Gastroesophageal sphincter (tissue), 4 donors: ENCODE measurements at regions not wholly inside any gene's neighbourhood (a gene's known extent, or its start where the extent isn't known, plus 50 kb on each side); places are given as distances from the start of the nearest gene placed in this dataset.
"Not testable (repeated sequence)": the region's sequence is repeated elsewhere in the genome, so short reads cannot be mapped to it uniquely, and the experiment has no call there.

Source experiments
- ATAC-seq: fragments of 150-250 bp; one replicate; pipeline ENCODE4 v1.9.1; 2016; ENCODE audit warnings: mild to moderate bottlenecking, moderate library complexity
- H3K27ac ChIP-seq, 4 donors: fragments of 200-600 bp; sonication (generic) in 3 of 4; 1 replicate in 3 of 4; 2 replicates in 1 of 4; pipeline ENCODE4 v1.5.1; 2016 to 2019
- H3K27me3 ChIP-seq: fragments of 200-600 bp; sonication (generic); one replicate; pipeline ENCODE4 v1.5.1; 2019
- H3K36me3 ChIP-seq, 2 donors: fragments of 200-600 bp; sonication (generic); one replicate each; pipeline ENCODE4 v1.5.1; 2019; ENCODE audit warnings: control low read depth in 1 of 2
- H3K4me1 ChIP-seq, 3 donors: fragments of 200-600 bp; sonication (generic); 1 replicate in 2 of 3; 2 replicates in 1 of 3; pipeline ENCODE4 v1.5.1; 2016 to 2019; ENCODE audit warnings: control low read depth in 2 of 3
- H3K4me3 ChIP-seq, 2 donors: fragments of 200-600 bp; sonication (generic); one replicate each; pipeline ENCODE4 v1.5.1; 2019; ENCODE audit warnings: mild to moderate bottlenecking in 1 of 2, moderate library complexity in 1 of 2
- H3K9me3 ChIP-seq, 3 donors: fragments of 200-600 bp; sonication (generic); one replicate each; pipeline ENCODE4 v1.5.1; 2017 to 2019; ENCODE audit warnings: control low read depth in 2 of 3
- CTCF ChIP-seq, 4 experiments: fragments of 200-600 bp in 2 of 4; fragments of 450-650 bp in 2 of 4; sonication (generic) in 1 of 4; IDR thresholded peaks; one replicate each; pipeline ENCODE4 v1.5.1; 2017 to 2019; ENCODE audit warnings: antibody characterized with exemption in 4 of 4, mild to moderate bottlenecking in 2 of 4, moderate library complexity in 2 of 4
- EP300 ChIP-seq: sonication (generic); formaldehyde crosslinking; IDR thresholded peaks from one replicate; pipeline ENCODE4 v1.6.1; 2017; ENCODE audit warnings: antibody characterized with exemption, mild to moderate bottlenecking
- POLR2A ChIP-seq, 2 donors: fragments of 450-650 bp; IDR thresholded peaks; one replicate each; pipeline ENCODE4 v1.6.1; 2017; ENCODE audit warnings: antibody characterized with exemption in 2 of 2, mild to moderate bottlenecking in 2 of 2, moderate library complexity in 1 of 2
- POLR2AphosphoS5 ChIP-seq: sonication (generic); formaldehyde crosslinking; IDR thresholded peaks from one replicate; pipeline ENCODE4 v1.6.1; 2017; ENCODE audit warnings: antibody characterized with exemption
- WGBS, 2 donors: methylation state at CpG; one replicate each; pipeline ENCODE4 v1.1.5; 2018; ENCODE audit warnings: low coverage in 1 of 2; 5-methylcytosine and 5-hydroxymethylcytosine counted together

DNA sequence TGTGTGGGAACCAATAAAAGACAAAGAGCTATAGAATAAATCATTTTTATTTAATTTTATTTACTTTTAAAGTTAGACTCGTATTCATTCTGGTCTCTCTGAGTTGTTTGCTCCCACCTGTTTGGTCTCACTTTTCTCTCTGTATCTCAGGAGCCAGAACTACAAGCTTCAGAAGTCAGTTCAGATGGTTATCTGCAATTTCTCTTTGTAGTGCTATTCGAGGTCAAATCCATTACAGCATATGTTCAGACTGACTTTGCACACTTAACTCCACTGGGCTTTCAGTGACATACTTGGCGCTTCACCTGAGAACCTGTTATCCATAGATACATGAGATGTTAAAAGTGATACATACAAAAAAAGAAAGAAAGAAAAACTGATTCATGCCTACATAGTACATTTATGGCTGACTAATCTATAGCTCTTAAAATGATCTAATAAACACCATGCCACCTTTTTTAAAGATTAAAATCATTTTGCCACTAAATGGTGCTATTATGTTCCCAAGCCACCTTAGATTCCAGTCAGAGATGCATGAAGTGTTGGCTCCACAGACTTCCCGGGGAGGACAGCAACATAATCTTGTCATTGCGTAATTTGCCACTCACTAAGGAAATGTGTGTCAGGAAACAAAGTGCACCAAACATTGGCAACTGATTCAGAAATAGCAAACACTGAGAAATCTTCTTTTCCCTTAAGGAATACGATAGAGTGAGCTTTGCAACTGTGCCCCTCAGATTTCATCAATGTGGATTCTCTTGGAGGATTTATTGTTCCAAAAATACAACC, 396.7 kb downstream of the HACE1 start:
- Histone ChIP-seq H3K9me3 (no peaks in the 10 kb centered on the region), H3K36me3 (no peaks in the 10 kb centered on the region), H3K4me3 (no peak overlapping the region), H3K27me3 (no peaks in the 10 kb centered on the region), H3K27ac (no peak overlapping the region), H3K4me1 (no peaks in the 10 kb centered on the region)
- no peak for TF ChIP-seq EP300
- TF ChIP-seq POLR2A (IDR thresholded peaks at IDR 0.05) = no peak
- no peak for TF ChIP-seq CTCF (IDR thresholded peaks at IDR 0.05)
- TF ChIP-seq POLR2AphosphoS5 = no peak
- ATAC-seq = no peak
- WGBS, 2 donors = 55 to 75% methylated on average over 5 to 6 of the region's 6 CpGs

DNA sequence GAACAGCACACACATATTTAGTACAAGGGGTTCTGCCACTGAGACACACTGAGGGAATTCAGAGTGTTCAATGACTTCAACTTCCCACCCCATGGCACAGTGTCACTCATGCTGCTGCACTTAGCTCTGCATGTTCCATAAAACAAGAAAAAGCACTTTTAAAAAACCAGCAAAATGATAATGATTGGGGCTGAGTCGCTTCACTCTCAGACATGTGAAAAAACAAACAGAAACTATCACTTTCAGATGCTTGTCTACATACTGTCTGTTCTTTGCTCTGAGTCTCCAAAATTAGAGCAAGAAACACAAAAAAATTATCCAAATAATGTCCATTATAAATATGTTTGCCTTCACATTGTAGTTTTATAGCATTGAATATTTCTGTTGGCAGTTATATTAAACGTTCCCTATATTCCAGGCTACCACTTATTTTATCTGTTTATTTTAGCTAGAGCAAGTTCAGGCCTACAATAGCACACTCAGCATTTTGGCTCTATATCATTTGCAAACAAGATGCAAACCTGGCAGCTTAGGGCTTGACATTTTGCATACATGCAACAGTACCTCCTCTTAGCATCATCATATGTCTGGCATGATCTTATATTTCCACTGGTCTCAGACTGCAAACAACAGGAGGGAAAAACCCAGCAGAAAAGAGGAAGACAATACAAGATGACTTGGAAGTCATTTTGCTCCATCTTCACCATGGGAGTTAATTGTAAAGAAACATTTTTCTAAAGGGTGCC, 398.8 kb downstream of the HACE1 start:
- TF ChIP-seq CTCF (IDR thresholded peaks at IDR 0.05) = no peak
- Histone ChIP-seq H3K36me3 (no peaks in the 10 kb centered on the region), H3K4me1 (no peaks in the 10 kb centered on the region), H3K27ac (no peak overlapping the region), H3K9me3 (no peaks in the 10 kb centered on the region), H3K27me3 (no peaks in the 10 kb centered on the region), H3K4me3 (no peak overlapping the region)
- no peak for ATAC-seq
- 34 to 63% methylated on average over 2 of the region's 2 CpGs for WGBS, 2 donors

GRCh38 chr6:104459543-104459942, 400.2 kb downstream of the HACE1 start:
- Histone ChIP-seq H3K9me3 (no peaks in the 10 kb centered on the region), H3K36me3 (no peaks in the 10 kb centered on the region), H3K27me3 (no peaks in the 10 kb centered on the region), H3K27ac (no peak overlapping the region), H3K4me3 (no peak overlapping the region), H3K4me1 (no peaks in the 10 kb centered on the region)
- TF ChIP-seq POLR2AphosphoS5 = no peak
- TF ChIP-seq EP300 = no peak
- TF ChIP-seq CTCF (IDR thresholded peaks at IDR 0.05) = no peak
- no peak for TF ChIP-seq POLR2A (IDR thresholded peaks at IDR 0.05)
- ATAC-seq = no peak
- WGBS, 2 donors = 89 to 100% methylated on average over 1 of the region's 1 CpG

DNA sequence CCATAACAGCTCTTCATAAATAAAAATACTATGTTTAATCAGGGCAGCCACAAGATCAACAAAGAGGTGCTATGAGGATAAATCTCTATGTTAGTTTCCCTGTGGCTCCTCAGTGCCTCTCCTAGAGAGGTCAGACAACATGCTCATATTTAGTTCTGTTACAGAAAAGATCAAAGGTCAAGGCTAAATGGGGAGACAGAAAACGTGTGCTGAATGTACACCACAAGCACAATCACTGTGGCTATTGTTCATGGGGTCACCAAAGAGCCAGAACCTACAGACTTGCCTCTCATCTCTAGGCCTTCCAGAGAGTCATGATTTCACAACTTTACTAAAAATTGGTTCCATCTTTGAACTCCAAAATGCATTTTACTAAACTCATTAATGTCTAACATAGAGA, 409.8 kb downstream of the HACE1 start:
- H3K27ac ChIP-seq = no peak overlapping the region
- no peak overlapping the region for H3K4me3 ChIP-seq
- no peaks in the 10 kb centered on the region for H3K36me3 ChIP-seq
- no peaks in the 10 kb centered on the region for H3K27me3 ChIP-seq
- WGBS, 2 donors = 13 to 20% methylated on average over 1 of the region's 1 CpG
- no peak for ATAC-seq
- TF ChIP-seq POLR2A (IDR thresholded peaks at IDR 0.05) (no peak), CTCF (IDR thresholded peaks at IDR 0.05) (no peak), POLR2AphosphoS5 (no peak), EP300 (no peak)
- H3K9me3 ChIP-seq = no peaks in the 10 kb centered on the region
- no peaks in the 10 kb centered on the region for H3K4me1 ChIP-seq

DNA sequence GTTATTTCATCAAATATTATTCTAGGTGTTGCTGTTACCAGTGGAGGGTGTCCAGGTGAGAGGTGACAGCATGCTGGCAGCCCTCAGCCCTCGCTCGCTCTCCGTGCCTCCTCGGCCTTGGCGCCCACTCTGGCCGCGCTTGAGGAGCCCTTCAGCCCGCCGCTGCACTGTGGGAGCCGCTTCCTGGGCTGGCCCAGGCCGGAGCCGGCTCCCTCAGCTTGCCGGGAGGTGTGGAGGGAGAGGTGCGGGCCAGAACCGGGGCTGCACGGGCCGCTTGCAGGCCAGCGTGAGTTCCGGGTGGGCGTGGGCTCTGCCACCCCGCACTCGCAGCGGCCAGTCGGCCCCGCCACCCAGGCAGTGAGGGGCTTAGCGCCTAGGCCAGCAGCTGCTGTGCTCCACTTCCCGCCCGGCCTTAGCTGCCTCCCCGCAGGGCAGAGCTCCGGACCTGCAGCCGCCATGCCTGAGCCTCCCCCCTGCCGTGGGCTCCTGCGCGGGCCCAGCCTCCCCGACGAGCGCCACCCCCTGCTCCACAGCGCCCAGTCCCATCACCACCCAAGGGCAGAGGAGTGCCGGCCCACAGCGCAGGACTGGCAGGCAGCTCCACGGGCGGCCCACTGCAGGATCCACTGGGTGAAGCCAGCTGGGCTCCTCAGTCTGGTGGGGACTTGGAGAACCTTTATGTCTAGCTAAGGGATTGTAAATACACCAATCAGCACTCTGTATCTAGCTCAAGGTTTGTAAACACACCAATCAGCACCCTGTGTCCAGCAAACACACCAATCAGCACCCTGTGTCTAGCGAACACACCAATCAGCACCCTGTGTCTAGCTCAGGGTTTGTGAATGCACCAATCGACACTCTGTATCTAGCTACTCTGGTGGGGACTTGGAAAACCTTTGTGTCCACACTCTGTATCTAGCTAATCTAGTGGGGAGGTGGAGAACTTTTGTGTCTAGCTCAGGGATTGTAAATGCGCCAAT, 413.3 kb downstream of the HACE1 start:
- 92 to 93% methylated on average over 3 to 4 of the region's 45 CpGs for WGBS, 2 donors
- not testable (repeated sequence) for H3K36me3 ChIP-seq, H3K9me3 ChIP-seq, H3K27me3 ChIP-seq, H3K4me1 ChIP-seq, H3K27ac ChIP-seq, ATAC-seq, H3K4me3 ChIP-seq
